Effector memory CD4-positive, alpha-beta T cell (primary cell): ENCODE measurements at regions not wholly inside any gene's neighbourhood (a gene's known extent, or its start where the extent isn't known, plus 50 kb on each side); places are given as distances from the start of the nearest gene placed in this dataset.

Experiments used
- DNase-seq, 3 donors: peaks; one replicate each; pipeline ENCODE4 v3.0.0-alpha.2; 2020
- H3K27ac ChIP-seq: 2 replicates; pipeline ENCODE4 v1.7.0; 2013; ENCODE audit warnings: mild to moderate bottlenecking, low read length, moderate library complexity; ENCODE audit not compliant: insufficient read depth, poor library complexity, severe bottlenecking
- H3K27me3 ChIP-seq: replicated peaks from 2 replicates; pipeline ENCODE4 v1.7.0; 2013; ENCODE audit warnings: mild to moderate bottlenecking, low read length; ENCODE audit not compliant: insufficient read depth, control insufficient read depth, poor library complexity, severe bottlenecking
- H3K36me3 ChIP-seq: 2 replicates; pipeline ENCODE4 v1.7.0; 2013; ENCODE audit warnings: mild to moderate bottlenecking, low read length, moderate library complexity; ENCODE audit not compliant: control insufficient read depth, insufficient read depth
- H3K4me1 ChIP-seq: 2 replicates; pipeline ENCODE4 v1.7.0; 2013; ENCODE audit warnings: low read length, mild to moderate bottlenecking; ENCODE audit not compliant: control insufficient read depth, insufficient read depth, poor library complexity, severe bottlenecking
- H3K4me3 ChIP-seq: 2 replicates; pipeline ENCODE4 v1.7.0; 2013; ENCODE audit warnings: low read length, low read depth, mild to moderate bottlenecking; ENCODE audit not compliant: insufficient read depth, poor library complexity, severe bottlenecking
- H3K9me3 ChIP-seq: 2 replicates; pipeline ENCODE4 v1.7.0; 2013; ENCODE audit warnings: mild to moderate bottlenecking, low read length, moderate library complexity; ENCODE audit not compliant: control insufficient read depth

DNA sequence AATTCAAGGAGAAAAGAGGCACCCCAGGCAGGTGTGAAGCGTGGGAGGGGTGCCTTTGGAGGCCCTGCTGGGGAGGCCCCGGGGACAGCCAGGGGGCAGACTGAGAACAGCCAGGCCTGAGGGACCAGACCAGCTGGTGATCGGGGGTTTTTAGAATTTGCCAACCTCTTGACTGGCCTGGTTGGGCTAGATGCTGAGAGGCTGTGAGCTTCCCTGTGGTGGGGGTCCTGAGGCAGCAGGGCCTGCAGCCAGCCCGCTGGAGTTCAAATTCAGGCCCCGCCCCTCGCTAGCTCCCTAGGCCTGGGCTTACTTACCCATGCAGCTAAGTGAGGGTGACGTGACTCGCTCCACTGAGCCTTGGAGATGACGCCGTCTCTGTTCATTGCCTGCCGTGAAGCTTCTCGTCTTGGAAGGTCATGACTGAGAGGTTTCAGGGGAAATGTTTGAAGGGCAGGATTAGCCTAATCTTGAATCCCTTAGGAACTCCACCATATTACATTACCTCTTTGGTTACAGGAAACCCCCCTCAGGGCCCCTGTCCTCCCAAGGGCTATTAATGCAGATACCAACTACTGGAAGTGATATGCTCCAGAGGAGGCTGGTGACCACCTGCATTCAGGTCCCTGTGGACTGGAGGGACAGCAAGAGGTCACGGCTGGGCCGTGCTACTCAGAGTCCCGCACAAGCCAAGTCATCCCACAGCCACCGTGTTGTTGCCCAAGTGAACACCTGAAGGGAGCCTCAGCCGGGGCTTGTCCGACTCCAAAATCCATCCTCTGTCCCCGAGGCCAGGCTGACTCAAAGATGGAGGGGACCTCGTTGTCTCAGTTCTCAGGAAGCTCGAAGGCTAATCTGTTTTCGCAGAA lies 73.9 kb upstream of the DUSP22 start:
- no peaks in the 10 kb centered on the region for H3K27me3 ChIP-seq
- H3K4me3 ChIP-seq: no peak overlapping the region
- no peaks in the 10 kb centered on the region for H3K9me3 ChIP-seq
- DNase-seq: no peak
- no peaks in the 10 kb centered on the region for H3K36me3 ChIP-seq
- peaks cover 7% of the 10 kb centered on the region for H3K4me1 ChIP-seq
- H3K27ac ChIP-seq: no peak overlapping the region

DNA sequence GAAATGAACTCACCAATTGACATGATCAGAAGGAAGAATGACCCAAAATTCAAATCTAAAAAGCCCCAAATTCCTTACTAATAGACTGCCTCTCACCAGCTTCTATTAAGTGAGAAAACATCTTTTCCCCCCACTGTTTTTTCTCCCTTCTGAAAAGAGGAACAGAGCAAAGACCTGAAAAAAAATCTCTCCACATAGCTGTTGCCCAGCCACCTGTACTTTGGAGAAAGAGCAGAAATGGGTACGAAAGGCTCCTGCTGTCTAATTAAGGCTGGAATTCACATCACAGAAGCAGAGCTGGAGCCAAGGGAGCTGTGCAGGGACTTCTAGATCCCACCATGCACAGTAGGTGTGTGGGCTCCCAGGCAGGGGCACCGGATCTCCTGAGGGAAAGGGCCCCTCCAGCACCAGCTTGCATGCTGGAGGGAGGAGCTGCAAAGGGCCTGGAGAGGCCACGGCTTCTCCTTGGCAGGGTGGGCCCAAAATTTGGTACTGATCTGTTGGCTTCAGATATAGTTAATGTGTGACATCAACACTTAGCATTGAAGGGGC lies 73.2 kb upstream of the DUSP22 start:
- Histone ChIP-seq H3K4me3 (no peak overlapping the region), H3K9me3 (no peaks in the 10 kb centered on the region), H3K36me3 (no peaks in the 10 kb centered on the region), H3K27me3 (no peaks in the 10 kb centered on the region), H3K27ac (no peak overlapping the region), H3K4me1 (peaks cover 7% of the 10 kb centered on the region)
- no peak for DNase-seq

- no peak overlapping the region for H3K4me3 ChIP-seq
- DNase-seq: no peak
- no peak overlapping the region for H3K27ac ChIP-seq
- no peaks in the 10 kb centered on the region for H3K27me3 ChIP-seq
- no peaks in the 10 kb centered on the region for H3K9me3 ChIP-seq
- peaks cover 7% of the 10 kb centered on the region for H3K4me1 ChIP-seq
- H3K36me3 ChIP-seq: no peaks in the 10 kb centered on the region
Measured at GRCh38 chr6:219641-220198, 72.6 kb upstream of the DUSP22 start.

- H3K9me3 ChIP-seq: no peaks in the 10 kb centered on the region
- H3K27ac ChIP-seq: no peak overlapping the region
- DNase-seq: no peak
- H3K27me3 ChIP-seq: no peaks in the 10 kb centered on the region
- H3K36me3 ChIP-seq: no peaks in the 10 kb centered on the region
- H3K4me1 ChIP-seq: peaks cover 12% of the 10 kb centered on the region
- no peak overlapping the region for H3K4me3 ChIP-seq
Measured at GRCh38 chr6:220312-220711, 72.0 kb upstream of the DUSP22 start.

DNA sequence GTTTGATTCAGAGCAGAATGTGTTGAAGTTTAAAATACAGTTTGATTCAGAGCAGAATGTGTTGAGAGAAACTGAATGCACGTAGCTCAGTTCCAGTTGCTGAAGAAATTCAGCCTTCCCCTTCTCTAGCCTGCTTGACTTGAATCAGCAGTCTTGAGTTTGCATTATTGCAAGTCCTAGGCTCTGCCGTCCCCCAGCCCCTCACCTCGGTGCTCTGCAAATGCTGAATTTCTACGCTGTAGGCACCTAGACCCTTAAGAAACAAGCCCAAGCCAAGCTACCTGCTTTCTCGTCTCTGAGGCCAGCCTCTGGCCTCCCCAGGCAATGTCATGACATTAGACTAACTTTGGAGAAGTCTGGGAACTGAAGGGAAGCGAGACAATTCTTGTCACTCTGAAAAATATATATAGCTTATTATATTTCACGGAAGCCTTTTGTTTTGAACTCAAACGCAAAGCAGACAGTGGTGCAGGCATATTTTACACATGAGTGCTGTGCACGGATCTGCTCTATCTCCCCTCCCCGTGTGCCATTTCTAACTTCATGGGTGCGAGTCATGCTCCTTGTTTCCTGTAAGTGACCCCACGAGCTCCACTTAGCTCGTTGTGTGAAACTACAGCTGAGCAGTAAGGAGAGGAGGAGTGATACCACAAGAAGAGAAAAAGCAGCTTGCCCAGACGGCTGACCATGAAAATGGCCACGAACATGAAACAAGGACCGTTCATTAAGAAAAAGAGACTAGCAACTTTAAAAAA lies 71.4 kb upstream of the DUSP22 start:
- no peaks in the 10 kb centered on the region for H3K9me3 ChIP-seq
- H3K27me3 ChIP-seq: no peaks in the 10 kb centered on the region
- no peak for DNase-seq
- peaks cover 12% of the 10 kb centered on the region for H3K4me1 ChIP-seq
- no peak overlapping the region for H3K27ac ChIP-seq
- no peak overlapping the region for H3K4me3 ChIP-seq
- H3K36me3 ChIP-seq: no peaks in the 10 kb centered on the region

GRCh38 chr6:221531-222349 lies 70.5 kb upstream of the DUSP22 start:
- H3K27ac ChIP-seq: no peak overlapping the region
- H3K27me3 ChIP-seq: no peaks in the 10 kb centered on the region
- no peaks in the 10 kb centered on the region for H3K9me3 ChIP-seq
- H3K36me3 ChIP-seq: no peaks in the 10 kb centered on the region
- H3K4me3 ChIP-seq: no peak overlapping the region
- H3K4me1 ChIP-seq: peaks cover 12% of the 10 kb centered on the region
- DNase-seq: no peak

GRCh38 chr6:222468-222867 lies 69.8 kb upstream of the DUSP22 start:
- H3K4me3 ChIP-seq: no peak overlapping the region
- no peaks in the 10 kb centered on the region for H3K9me3 ChIP-seq
- no peak overlapping the region for H3K27ac ChIP-seq
- H3K36me3 ChIP-seq: no peaks in the 10 kb centered on the region
- H3K27me3 ChIP-seq: no peaks in the 10 kb centered on the region
- DNase-seq: no peak
- H3K4me1 ChIP-seq: peaks cover 10% of the 10 kb centered on the region

DNA sequence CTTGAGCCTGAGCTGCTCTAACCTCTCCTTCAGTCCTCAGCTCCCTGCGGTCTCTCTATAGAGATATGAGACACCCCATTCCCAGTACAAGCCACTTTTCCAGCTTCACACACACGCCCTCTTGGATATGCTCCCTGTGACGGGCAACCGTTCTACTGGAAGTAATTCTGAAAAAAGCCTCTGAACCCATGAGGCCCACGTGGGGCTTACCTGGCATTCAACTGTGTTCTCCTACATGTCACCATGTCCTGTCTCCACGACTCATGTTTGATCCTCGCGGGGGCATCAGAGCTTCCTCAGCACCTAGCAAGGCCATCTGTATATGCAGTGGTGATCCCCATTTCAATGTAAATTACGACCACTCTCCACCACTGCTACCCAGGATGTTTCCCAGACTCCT lies 69.2 kb upstream of the DUSP22 start:
- DNase-seq: no peak
- H3K36me3 ChIP-seq: no peaks in the 10 kb centered on the region
- H3K27me3 ChIP-seq: no peaks in the 10 kb centered on the region
- H3K4me3 ChIP-seq: no peak overlapping the region
- H3K9me3 ChIP-seq: no peaks in the 10 kb centered on the region
- H3K4me1 ChIP-seq: peaks cover 10% of the 10 kb centered on the region
- no peak overlapping the region for H3K27ac ChIP-seq

- Histone ChIP-seq H3K4me1 (peaks cover 10% of the 10 kb centered on the region), H3K4me3 (no peak overlapping the region), H3K27me3 (no peaks in the 10 kb centered on the region), H3K27ac (no peak overlapping the region), H3K36me3 (no peaks in the 10 kb centered on the region), H3K9me3 (no peaks in the 10 kb centered on the region)
- no peak for DNase-seq
Measured at GRCh38 chr6:223763-224162, 68.5 kb upstream of the DUSP22 start.
